OCI-LY7 (cell line): ENCODE measurements at regions not wholly inside any gene's neighbourhood (a gene's known extent, or its start where the extent isn't known, plus 50 kb on each side); places are given as distances from the start of the nearest gene placed in this dataset.
"Not testable (repeated sequence)": the region's sequence is repeated elsewhere in the genome, so short reads cannot be mapped to it uniquely, and the experiment has no call there.

Source experiments
- EZH2phosphoT487 ChIP-seq: fragments of 200-600 bp; sonication (generic); IDR thresholded peaks from 2 replicates; pipeline ENCODE4 v1.6.1; 2018; ENCODE audit warnings: low read depth, borderline replicate concordance, mild to moderate bottlenecking, mixed run types, antibody characterized with exemption, low read length, moderate library complexity, mixed read lengths
- TF ChIP-seq, protein P1 (sequence below): fragments of 200-600 bp; sonication (generic); conservative IDR thresholded peaks from 2 replicates; pipeline ENCODE4 v1.5.1; 2014; ENCODE audit warnings: mild to moderate bottlenecking, antibody characterized with exemption, low read length, moderate library complexity, mixed read lengths

GRCh38 chr18:70395771-70396170 lies 106.9 kb downstream of the SOCS6 start:
- TF ChIP-seq, protein P1, sequence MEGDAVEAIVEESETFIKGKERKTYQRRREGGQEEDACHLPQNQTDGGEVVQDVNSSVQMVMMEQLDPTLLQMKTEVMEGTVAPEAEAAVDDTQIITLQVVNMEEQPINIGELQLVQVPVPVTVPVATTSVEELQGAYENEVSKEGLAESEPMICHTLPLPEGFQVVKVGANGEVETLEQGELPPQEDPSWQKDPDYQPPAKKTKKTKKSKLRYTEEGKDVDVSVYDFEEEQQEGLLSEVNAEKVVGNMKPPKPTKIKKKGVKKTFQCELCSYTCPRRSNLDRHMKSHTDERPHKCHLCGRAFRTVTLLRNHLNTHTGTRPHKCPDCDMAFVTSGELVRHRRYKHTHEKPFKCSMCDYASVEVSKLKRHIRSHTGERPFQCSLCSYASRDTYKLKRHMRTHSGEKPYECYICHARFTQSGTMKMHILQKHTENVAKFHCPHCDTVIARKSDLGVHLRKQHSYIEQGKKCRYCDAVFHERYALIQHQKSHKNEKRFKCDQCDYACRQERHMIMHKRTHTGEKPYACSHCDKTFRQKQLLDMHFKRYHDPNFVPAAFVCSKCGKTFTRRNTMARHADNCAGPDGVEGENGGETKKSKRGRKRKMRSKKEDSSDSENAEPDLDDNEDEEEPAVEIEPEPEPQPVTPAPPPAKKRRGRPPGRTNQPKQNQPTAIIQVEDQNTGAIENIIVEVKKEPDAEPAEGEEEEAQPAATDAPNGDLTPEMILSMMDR = not testable (repeated sequence)
- not testable (repeated sequence) for TF ChIP-seq EZH2phosphoT487
